ENCODE measurements at regions not wholly inside any gene's neighbourhood (a gene's known extent, or its start where the extent isn't known, plus 50 kb on each side); places are given as distances from the start of the nearest gene placed in this dataset.

DNA sequence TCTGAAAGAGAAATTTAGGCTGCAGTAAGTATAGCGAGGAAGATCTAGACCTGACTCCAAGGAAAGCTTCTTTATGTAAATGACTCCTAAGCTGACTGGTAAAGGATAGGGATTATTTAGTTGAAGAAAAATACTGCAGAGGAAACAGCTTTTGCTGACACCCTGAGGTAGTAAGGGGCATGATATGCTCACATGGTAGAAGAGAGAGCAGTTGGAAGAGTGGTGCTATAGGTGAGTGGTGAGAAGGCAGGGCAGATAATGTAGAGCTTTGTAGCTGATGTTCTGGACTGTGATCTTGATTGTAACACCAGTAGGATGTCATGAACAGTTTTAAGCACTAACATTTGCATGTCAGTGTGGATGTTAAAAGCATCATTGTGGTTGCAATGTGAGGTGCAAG lies 639.1 kb upstream of the SLC39A10 start:
- no peak overlapping the region for H3K4me2 ChIP-seq (ENCODE audit: low read depth, low read length)
- no peaks in the 10 kb centered on the region for H3K79me2 ChIP-seq (ENCODE audit: low read length)
- H3K9me2 ChIP-seq (replicated peaks; ENCODE audit: insufficient read depth, low read length): no peaks in the 10 kb centered on the region
- H3K9me3 ChIP-seq (replicated peaks; ENCODE audit: insufficient read depth, low read length): no peaks in the 10 kb centered on the region
- no peak for DNase-seq
- no peaks in the 10 kb centered on the region for H3K27me3 ChIP-seq (replicated peaks; ENCODE audit: insufficient read depth, low read length)
- no peak overlapping the region for H3K9ac ChIP-seq (ENCODE audit: low read length)
- TF ChIP-seq, protein P1, sequence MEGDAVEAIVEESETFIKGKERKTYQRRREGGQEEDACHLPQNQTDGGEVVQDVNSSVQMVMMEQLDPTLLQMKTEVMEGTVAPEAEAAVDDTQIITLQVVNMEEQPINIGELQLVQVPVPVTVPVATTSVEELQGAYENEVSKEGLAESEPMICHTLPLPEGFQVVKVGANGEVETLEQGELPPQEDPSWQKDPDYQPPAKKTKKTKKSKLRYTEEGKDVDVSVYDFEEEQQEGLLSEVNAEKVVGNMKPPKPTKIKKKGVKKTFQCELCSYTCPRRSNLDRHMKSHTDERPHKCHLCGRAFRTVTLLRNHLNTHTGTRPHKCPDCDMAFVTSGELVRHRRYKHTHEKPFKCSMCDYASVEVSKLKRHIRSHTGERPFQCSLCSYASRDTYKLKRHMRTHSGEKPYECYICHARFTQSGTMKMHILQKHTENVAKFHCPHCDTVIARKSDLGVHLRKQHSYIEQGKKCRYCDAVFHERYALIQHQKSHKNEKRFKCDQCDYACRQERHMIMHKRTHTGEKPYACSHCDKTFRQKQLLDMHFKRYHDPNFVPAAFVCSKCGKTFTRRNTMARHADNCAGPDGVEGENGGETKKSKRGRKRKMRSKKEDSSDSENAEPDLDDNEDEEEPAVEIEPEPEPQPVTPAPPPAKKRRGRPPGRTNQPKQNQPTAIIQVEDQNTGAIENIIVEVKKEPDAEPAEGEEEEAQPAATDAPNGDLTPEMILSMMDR (IDR thresholded peaks at IDR 0.05; ENCODE audit: low read length): no peak
- H3F3A ChIP-seq (ENCODE audit: insufficient read depth, low read length): peaks cover 8% of the 10 kb centered on the region
- H3K4me3 ChIP-seq (ENCODE audit: low read length): no peak overlapping the region
- no peaks in the 10 kb centered on the region for H3K36me3 ChIP-seq (replicated peaks; ENCODE audit: insufficient read depth, low read length)
- H3K4me1 ChIP-seq (ENCODE audit: low read length): peaks cover 15% of the 10 kb centered on the region
- no peak overlapping the region for H2AFZ ChIP-seq (ENCODE audit: low read length)
- no peaks in the 10 kb centered on the region for H4K20me1 ChIP-seq (ENCODE audit: insufficient read depth, low read length)
- H3K27ac ChIP-seq (ENCODE audit: low read length): no peak overlapping the region

DNA sequence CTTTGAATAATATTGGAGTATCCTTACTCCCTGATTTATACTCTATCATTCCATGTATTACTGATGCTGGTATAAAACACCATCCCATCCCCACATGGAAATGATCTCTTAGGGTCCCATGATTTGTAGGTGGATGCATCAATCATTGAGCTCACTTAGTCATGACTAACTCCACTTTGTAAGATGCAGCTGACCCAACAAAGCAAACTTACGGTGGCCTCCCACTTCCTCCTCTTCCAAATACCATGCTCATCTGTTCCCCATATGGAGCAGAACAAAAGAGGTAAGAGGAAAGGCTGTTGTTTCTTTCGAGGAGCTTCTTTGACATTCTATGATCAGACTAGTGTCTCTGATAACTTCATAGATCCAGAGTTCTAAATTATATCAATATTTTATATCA lies 640.2 kb upstream of the SLC39A10 start:
- Histone ChIP-seq H3K9me3 (replicated peaks; ENCODE audit: insufficient read depth, low read length) (no peaks in the 10 kb centered on the region), H3K36me3 (replicated peaks; ENCODE audit: insufficient read depth, low read length) (no peaks in the 10 kb centered on the region), H3K4me2 (ENCODE audit: low read depth, low read length) (no peak overlapping the region), H4K20me1 (ENCODE audit: insufficient read depth, low read length) (no peaks in the 10 kb centered on the region), H2AFZ (ENCODE audit: low read length) (no peak overlapping the region), H3K9me2 (replicated peaks; ENCODE audit: insufficient read depth, low read length) (no peaks in the 10 kb centered on the region), H3K27ac (ENCODE audit: low read length) (no peak overlapping the region), H3K79me2 (ENCODE audit: low read length) (no peaks in the 10 kb centered on the region), H3K4me1 (ENCODE audit: low read length) (peaks cover 8% of the 10 kb centered on the region), H3K9ac (ENCODE audit: low read length) (no peak overlapping the region), H3F3A (ENCODE audit: insufficient read depth, low read length) (peaks cover 2% of the 10 kb centered on the region), H3K27me3 (replicated peaks; ENCODE audit: insufficient read depth, low read length) (no peaks in the 10 kb centered on the region), H3K4me3 (ENCODE audit: low read length) (no peak overlapping the region)
- no peak for DNase-seq
- TF ChIP-seq EZH2 (optimal IDR thresholded peaks at IDR 0.05; ENCODE audit: low read depth, low read length) (no peak), EZH2phosphoT487 (IDR thresholded peaks at IDR 0.05; ENCODE audit: low read length) (no peak)
- TF ChIP-seq, protein P1 (IDR thresholded peaks at IDR 0.05; ENCODE audit: low read length): no peak

DNA sequence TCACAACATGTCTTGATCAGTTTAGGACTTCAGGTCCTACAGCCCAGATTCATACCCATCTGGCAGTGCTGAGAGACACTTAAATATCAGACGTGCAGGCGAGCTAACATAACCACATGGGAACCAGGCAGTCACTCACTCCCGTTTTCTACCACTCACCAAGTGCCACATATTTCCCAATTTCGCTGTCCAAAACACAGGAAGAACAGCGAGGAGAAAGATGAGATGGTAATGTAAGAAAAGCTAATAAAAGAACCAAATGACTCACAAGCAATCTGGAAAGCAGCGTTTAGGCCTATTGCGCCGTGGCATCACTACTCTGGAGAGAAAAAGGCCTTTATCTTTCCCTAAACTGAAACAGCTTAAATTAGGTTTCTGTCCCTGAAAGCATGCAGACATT lies 647.8 kb upstream of the SLC39A10 start:
- no peak overlapping the region for H3K4me2 ChIP-seq (ENCODE audit: low read depth, low read length)
- H3K36me3 ChIP-seq (replicated peaks; ENCODE audit: insufficient read depth, low read length): no peaks in the 10 kb centered on the region
- TF ChIP-seq, protein P1 (IDR thresholded peaks at IDR 0.05; ENCODE audit: low read length): no peak
- TF ChIP-seq EZH2phosphoT487 (IDR thresholded peaks at IDR 0.05; ENCODE audit: low read length): no peak
- TF ChIP-seq EZH2 (optimal IDR thresholded peaks at IDR 0.05; ENCODE audit: low read depth, low read length): no peak
- H3K4me3 ChIP-seq (ENCODE audit: low read length): no peak overlapping the region
- H4K20me1 ChIP-seq (ENCODE audit: insufficient read depth, low read length): no peaks in the 10 kb centered on the region
- DNase-seq: no peak
- H3F3A ChIP-seq (ENCODE audit: insufficient read depth, low read length): no peaks in the 10 kb centered on the region
- H3K9me2 ChIP-seq (replicated peaks; ENCODE audit: insufficient read depth, low read length): no peaks in the 10 kb centered on the region
- H3K4me1 ChIP-seq (ENCODE audit: low read length): no peaks in the 10 kb centered on the region
- H2AFZ ChIP-seq (ENCODE audit: low read length): no peak overlapping the region
- H3K9me3 ChIP-seq (replicated peaks; ENCODE audit: insufficient read depth, low read length): no peaks in the 10 kb centered on the region
- H3K27me3 ChIP-seq (replicated peaks; ENCODE audit: insufficient read depth, low read length): no peaks in the 10 kb centered on the region
- H3K27ac ChIP-seq (ENCODE audit: low read length): no peak overlapping the region
- H3K9ac ChIP-seq (ENCODE audit: low read length): no peak overlapping the region
- H3K79me2 ChIP-seq (ENCODE audit: low read length): no peaks in the 10 kb centered on the region
